Smooth muscle cell (in vitro differentiated cells): ENCODE measurements at regions not wholly inside any gene's neighbourhood (a gene's known extent, or its start where the extent isn't known, plus 50 kb on each side); places are given as distances from the start of the nearest gene placed in this dataset.

Experiments
- DNase-seq: peaks from one replicate; lab custom pipeline; 2025; ENCODE audit not compliant: unreplicated experiment; lab: John Stamatoyannopoulos, UW
- H2AFZ ChIP-seq: fragments of 200-600 bp; sonication (generic); 2 replicates; pipeline ENCODE4 v1.6.0; 2016; ENCODE audit warnings: antibody characterized with exemption, low read depth, mild to moderate bottlenecking
- H3F3A ChIP-seq: fragments of 200-600 bp; sonication (generic); 2 replicates; pipeline ENCODE4 v1.6.0; 2017; ENCODE audit warnings: antibody characterized with exemption, low read depth
- H3K27ac ChIP-seq: fragments of 200-600 bp; sonication (generic); 2 replicates; pipeline ENCODE4 v1.5.1; 2016; ENCODE audit warnings: low read depth, mild to moderate bottlenecking
- H3K27me3 ChIP-seq: fragments of 200-600 bp; sonication (generic); 2 replicates; pipeline ENCODE4 v1.6.1; 2016; ENCODE audit warnings: low read depth, mild to moderate bottlenecking
- H3K36me3 ChIP-seq: fragments of 200-600 bp; sonication (generic); 2 replicates; pipeline ENCODE4 v1.5.1; 2016; ENCODE audit warnings: low read depth
- H3K4me1 ChIP-seq: fragments of 200-600 bp; sonication (generic); 2 replicates; pipeline ENCODE4 v1.5.1; 2016; ENCODE audit warnings: low read depth
- H3K4me2 ChIP-seq: fragments of 200-600 bp; sonication (generic); 2 replicates; pipeline ENCODE4 v1.6.0; 2016; ENCODE audit warnings: mild to moderate bottlenecking
- H3K4me3 ChIP-seq: fragments of 200-600 bp; sonication (generic); 2 replicates; pipeline ENCODE4 v1.5.1; 2016; ENCODE audit warnings: mild to moderate bottlenecking
- H3K79me2 ChIP-seq: fragments of 200-600 bp; sonication (generic); 2 replicates; pipeline ENCODE4 v1.6.0; 2016; ENCODE audit warnings: low read depth, mild to moderate bottlenecking
- H3K9ac ChIP-seq: fragments of 200-600 bp; sonication (generic); 2 replicates; pipeline ENCODE4 v1.6.0; 2016; ENCODE audit warnings: low read depth
- H3K9me3 ChIP-seq: fragments of 200-600 bp; sonication (generic); replicated peaks from 2 replicates; pipeline ENCODE4 v1.5.1; 2016; ENCODE audit warnings: low read depth
- H4K20me1 ChIP-seq: fragments of 200-600 bp; sonication (generic); 2 replicates; pipeline ENCODE4 v1.6.0; 2016; ENCODE audit warnings: low read depth
- WGBS: methylation state at CpG from one replicate; pipeline ENCODE4 v1.1.7; 2016; ENCODE audit warnings: low lambda C conversion rate; 5-methylcytosine and 5-hydroxymethylcytosine counted together
- TF ChIP-seq, protein P1 (sequence below): fragments of 200-600 bp; sonication (generic); IDR thresholded peaks from 2 replicates; pipeline ENCODE4 v1.5.1; 2017; ENCODE audit warnings: borderline replicate concordance, mild to moderate bottlenecking, antibody characterized with exemption; ENCODE audit not compliant: insufficient read depth, poor library complexity, severe bottlenecking

DNA sequence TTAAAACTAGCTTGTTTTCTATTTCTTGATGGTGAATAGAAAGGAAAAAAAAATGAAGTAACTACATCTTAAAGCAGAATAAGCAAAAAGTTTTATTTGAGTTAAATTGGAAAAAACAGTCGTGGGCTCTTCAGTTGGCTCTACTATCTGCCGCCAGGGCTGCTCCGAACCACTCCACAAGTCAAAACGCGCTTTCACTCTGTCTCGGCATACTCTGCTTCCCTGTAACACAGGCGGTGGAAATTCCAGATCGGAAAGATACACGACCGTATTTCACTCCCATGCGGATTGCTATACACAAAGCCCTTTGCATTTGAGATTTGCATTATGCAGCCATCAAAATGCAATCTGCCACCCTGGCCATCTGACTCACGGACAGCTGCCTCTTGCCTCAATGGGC lies 505.6 kb downstream of the IRX1 start:
- Histone ChIP-seq H3K27ac (no peak overlapping the region), H3K9me3 (no peaks in the 10 kb centered on the region), H3K27me3 (no peaks in the 10 kb centered on the region), H3K4me2 (no peak overlapping the region), H3K9ac (no peak overlapping the region), H2AFZ (no peak overlapping the region), H3K4me1 (no peaks in the 10 kb centered on the region), H3K4me3 (no peak overlapping the region), H4K20me1 (no peaks in the 10 kb centered on the region), H3K79me2 (no peaks in the 10 kb centered on the region), H3K36me3 (no peaks in the 10 kb centered on the region), H3F3A (no peaks in the 10 kb centered on the region)
- WGBS, result 72% methylated on average over 12 of the region's 12 CpGs
- DNase-seq, result no peak
- TF ChIP-seq, protein P1, sequence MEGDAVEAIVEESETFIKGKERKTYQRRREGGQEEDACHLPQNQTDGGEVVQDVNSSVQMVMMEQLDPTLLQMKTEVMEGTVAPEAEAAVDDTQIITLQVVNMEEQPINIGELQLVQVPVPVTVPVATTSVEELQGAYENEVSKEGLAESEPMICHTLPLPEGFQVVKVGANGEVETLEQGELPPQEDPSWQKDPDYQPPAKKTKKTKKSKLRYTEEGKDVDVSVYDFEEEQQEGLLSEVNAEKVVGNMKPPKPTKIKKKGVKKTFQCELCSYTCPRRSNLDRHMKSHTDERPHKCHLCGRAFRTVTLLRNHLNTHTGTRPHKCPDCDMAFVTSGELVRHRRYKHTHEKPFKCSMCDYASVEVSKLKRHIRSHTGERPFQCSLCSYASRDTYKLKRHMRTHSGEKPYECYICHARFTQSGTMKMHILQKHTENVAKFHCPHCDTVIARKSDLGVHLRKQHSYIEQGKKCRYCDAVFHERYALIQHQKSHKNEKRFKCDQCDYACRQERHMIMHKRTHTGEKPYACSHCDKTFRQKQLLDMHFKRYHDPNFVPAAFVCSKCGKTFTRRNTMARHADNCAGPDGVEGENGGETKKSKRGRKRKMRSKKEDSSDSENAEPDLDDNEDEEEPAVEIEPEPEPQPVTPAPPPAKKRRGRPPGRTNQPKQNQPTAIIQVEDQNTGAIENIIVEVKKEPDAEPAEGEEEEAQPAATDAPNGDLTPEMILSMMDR, result no peak

DNA sequence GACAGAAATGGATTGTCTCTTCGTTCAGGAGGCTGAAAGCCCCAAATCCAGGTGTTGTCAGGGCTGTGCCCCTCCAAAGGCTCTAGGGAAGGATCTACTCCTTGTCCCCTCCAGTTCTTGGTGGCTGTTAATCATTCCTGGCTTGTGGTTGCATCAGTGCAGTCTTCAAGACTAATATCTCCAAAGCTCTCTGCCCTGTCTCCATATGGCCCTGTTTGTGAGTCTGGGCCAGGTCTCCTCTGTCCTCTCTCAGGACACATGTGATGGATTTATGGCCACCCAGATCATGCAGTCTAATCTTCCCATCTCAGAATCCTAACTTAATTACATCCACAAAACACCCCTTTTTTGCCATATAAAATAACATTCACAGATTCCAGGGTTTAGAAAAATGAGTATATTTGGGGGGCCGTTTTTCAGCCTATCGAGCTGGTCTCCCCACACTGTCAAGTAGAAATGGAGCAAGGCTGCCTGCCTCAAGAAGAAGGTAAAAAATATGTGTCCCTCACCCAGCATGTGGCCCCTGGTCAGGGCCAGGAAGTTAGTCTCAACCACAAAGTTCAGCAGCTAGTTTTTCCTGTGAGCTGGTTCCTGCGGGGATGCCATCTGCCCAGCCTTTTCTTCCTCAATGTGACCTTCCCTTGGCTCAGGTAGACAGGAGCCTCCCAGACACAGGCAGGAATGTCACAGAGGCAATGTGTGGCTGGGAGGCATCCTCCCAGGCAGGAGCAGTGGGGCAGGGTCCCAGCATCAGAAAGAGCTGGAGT lies 509.4 kb downstream of the IRX1 start:
- Histone ChIP-seq H4K20me1 (no peaks in the 10 kb centered on the region), H3K79me2 (no peaks in the 10 kb centered on the region), H3K4me2 (no peak overlapping the region), H2AFZ (no peak overlapping the region), H3F3A (no peaks in the 10 kb centered on the region), H3K4me3 (no peak overlapping the region), H3K27ac (no peak overlapping the region), H3K36me3 (no peaks in the 10 kb centered on the region), H3K27me3 (no peaks in the 10 kb centered on the region), H3K9me3 (no peaks in the 10 kb centered on the region), H3K9ac (no peak overlapping the region), H3K4me1 (no peaks in the 10 kb centered on the region)
- no peak for DNase-seq
- 84% methylated on average over 4 of the region's 4 CpGs for WGBS
- TF ChIP-seq, protein P1, result no peak

DNA sequence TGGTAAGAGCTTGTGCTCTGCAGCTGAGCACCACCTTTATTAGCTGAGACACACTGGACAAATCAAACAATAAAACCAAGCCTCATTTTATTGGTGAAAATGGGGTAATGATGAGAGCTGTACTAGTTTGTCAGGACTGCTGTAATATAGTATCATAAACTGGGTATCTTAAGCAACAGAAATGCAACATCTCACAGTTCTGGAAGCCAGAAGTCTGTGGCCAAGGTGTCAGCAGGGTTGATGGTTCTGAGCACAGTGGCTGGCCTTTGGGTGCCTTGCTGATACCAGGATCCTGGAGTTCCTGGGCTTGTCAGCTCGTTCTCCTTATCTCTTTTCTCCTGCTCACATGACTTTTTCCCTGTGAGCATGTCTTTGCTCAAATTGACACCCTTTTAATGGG lies 513.1 kb downstream of the IRX1 start:
- no peaks in the 10 kb centered on the region for H4K20me1 ChIP-seq
- H3F3A ChIP-seq, result no peaks in the 10 kb centered on the region
- H3K79me2 ChIP-seq, result no peaks in the 10 kb centered on the region
- 48% methylated on average over 1 of the region's 1 CpG for WGBS
- H3K9me3 ChIP-seq, result no peaks in the 10 kb centered on the region
- no peaks in the 10 kb centered on the region for H3K27me3 ChIP-seq
- H2AFZ ChIP-seq, result no peak overlapping the region
- TF ChIP-seq, protein P1, result no peak
- no peak for DNase-seq
- no peak overlapping the region for H3K27ac ChIP-seq
- H3K4me2 ChIP-seq, result no peak overlapping the region
- no peaks in the 10 kb centered on the region for H3K4me1 ChIP-seq
- H3K36me3 ChIP-seq, result no peaks in the 10 kb centered on the region
- H3K4me3 ChIP-seq, result no peak overlapping the region
- H3K9ac ChIP-seq, result no peak overlapping the region

DNA sequence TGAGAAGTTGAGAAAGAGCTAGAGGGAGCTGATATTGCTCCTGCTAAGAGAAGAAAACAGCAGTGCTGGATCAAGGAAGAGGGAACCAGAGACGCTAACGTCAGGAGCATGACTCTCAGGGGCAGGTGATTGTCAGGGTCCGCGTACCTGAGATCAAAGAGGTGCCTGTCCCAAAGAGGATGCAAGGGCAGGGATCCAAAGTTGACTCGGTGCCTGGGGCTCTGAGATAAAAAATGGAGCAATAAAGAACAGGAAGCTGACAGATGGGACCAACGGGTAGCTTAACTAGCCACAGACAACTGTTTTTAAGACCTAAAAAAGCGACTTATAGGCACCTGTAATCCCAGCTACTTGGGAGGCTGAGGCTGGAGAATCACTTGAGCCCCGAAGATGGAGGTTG lies 517.8 kb downstream of the IRX1 start:
- Histone ChIP-seq H3K36me3 (no peaks in the 10 kb centered on the region), H3K9ac (no peak overlapping the region), H3K9me3 (no peaks in the 10 kb centered on the region), H3K4me2 (no peak overlapping the region), H3K27ac (no peak overlapping the region), H3K4me3 (no peak overlapping the region), H3F3A (no peaks in the 10 kb centered on the region), H4K20me1 (no peaks in the 10 kb centered on the region), H3K79me2 (no peaks in the 10 kb centered on the region), H3K27me3 (no peaks in the 10 kb centered on the region), H3K4me1 (no peaks in the 10 kb centered on the region), H2AFZ (no peak overlapping the region)
- WGBS, result 73% methylated on average over 8 of the region's 8 CpGs
- TF ChIP-seq, protein P1, result no peak
- DNase-seq, result no peak
